HL-60 (cell line): ENCODE measurements at regions not wholly inside any gene's neighbourhood (a gene's known extent, or its start where the extent isn't known, plus 50 kb on each side); places are given as distances from the start of the nearest gene placed in this dataset.

Source experiments
- GABPA ChIP-seq: IDR thresholded peaks from 2 replicates; pipeline ENCODE4 v1.6.1; 2012; ENCODE audit warnings: low read depth
- POLR2AphosphoS5 ChIP-seq: IDR thresholded peaks from 2 replicates; pipeline ENCODE4 v1.6.1; 2012; ENCODE audit warnings: low read depth
- SPI1 ChIP-seq: IDR thresholded peaks from 2 replicates; pipeline ENCODE4 v1.6.1; 2012; ENCODE audit warnings: low read depth, mild to moderate bottlenecking, borderline replicate concordance
- TF ChIP-seq, protein P1 (sequence below): IDR thresholded peaks from one replicate; pipeline ENCODE4 v1.5.1; 2011; ENCODE audit warnings: low read length, control low read depth, inconsistent platforms; ENCODE audit not compliant: insufficient read depth
- TF ChIP-seq, protein P2 (sequence below): IDR thresholded peaks from 2 replicates; pipeline ENCODE4 v1.6.1; 2012; ENCODE audit warnings: low read depth; ENCODE audit not compliant: insufficient replicate concordance

DNA sequence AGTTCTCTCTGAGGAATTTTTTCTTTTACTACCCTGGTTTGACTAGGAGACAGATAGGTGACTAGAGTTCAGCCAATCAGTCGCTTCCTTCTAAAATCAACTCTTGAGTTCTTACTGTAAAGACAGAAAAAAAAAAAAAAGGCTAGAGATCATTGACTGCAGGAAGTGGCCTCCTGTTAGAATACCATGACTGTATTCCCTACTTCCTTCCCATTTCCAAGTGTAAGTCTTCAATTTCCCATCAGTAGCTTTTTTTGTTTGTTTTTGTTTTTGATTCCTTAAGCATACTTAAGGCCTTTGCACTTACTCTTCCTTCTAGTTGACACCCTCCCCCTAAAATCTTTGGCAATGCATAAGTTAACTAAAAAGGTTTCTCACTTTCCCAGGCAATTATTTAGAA, 154.3 kb downstream of the HMHB1 start:
- TF ChIP-seq, protein P1, sequence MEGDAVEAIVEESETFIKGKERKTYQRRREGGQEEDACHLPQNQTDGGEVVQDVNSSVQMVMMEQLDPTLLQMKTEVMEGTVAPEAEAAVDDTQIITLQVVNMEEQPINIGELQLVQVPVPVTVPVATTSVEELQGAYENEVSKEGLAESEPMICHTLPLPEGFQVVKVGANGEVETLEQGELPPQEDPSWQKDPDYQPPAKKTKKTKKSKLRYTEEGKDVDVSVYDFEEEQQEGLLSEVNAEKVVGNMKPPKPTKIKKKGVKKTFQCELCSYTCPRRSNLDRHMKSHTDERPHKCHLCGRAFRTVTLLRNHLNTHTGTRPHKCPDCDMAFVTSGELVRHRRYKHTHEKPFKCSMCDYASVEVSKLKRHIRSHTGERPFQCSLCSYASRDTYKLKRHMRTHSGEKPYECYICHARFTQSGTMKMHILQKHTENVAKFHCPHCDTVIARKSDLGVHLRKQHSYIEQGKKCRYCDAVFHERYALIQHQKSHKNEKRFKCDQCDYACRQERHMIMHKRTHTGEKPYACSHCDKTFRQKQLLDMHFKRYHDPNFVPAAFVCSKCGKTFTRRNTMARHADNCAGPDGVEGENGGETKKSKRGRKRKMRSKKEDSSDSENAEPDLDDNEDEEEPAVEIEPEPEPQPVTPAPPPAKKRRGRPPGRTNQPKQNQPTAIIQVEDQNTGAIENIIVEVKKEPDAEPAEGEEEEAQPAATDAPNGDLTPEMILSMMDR, result no peak
- no peak for TF ChIP-seq POLR2AphosphoS5
- TF ChIP-seq GABPA, result no peak
- TF ChIP-seq, protein P2, sequence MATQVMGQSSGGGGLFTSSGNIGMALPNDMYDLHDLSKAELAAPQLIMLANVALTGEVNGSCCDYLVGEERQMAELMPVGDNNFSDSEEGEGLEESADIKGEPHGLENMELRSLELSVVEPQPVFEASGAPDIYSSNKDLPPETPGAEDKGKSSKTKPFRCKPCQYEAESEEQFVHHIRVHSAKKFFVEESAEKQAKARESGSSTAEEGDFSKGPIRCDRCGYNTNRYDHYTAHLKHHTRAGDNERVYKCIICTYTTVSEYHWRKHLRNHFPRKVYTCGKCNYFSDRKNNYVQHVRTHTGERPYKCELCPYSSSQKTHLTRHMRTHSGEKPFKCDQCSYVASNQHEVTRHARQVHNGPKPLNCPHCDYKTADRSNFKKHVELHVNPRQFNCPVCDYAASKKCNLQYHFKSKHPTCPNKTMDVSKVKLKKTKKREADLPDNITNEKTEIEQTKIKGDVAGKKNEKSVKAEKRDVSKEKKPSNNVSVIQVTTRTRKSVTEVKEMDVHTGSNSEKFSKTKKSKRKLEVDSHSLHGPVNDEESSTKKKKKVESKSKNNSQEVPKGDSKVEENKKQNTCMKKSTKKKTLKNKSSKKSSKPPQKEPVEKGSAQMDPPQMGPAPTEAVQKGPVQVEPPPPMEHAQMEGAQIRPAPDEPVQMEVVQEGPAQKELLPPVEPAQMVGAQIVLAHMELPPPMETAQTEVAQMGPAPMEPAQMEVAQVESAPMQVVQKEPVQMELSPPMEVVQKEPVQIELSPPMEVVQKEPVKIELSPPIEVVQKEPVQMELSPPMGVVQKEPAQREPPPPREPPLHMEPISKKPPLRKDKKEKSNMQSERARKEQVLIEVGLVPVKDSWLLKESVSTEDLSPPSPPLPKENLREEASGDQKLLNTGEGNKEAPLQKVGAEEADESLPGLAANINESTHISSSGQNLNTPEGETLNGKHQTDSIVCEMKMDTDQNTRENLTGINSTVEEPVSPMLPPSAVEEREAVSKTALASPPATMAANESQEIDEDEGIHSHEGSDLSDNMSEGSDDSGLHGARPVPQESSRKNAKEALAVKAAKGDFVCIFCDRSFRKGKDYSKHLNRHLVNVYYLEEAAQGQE, result no peak
- TF ChIP-seq SPI1, result no peak
